Epidermal melanocyte (primary cell): ENCODE measurements at regions not wholly inside any gene's neighbourhood (a gene's known extent, or its start where the extent isn't known, plus 50 kb on each side); places are given as distances from the start of the nearest gene placed in this dataset.

ENCODE experiments used
- DNase-seq: peaks from one replicate; pipeline ENCODE4 v3.0.0; 2011; ENCODE audit warnings: low spot score; ENCODE audit not compliant: insufficient read length

- DNase-seq: no peak
These were observed 81.0 kb downstream of the QPCT start for GRCh38 chr2:37425408-37425807.

GRCh38 chr2:37427241-37427640, 82.8 kb downstream of the QPCT start:
- no peak for DNase-seq

GRCh38 chr2:37436323-37436722, 91.9 kb downstream of the QPCT start:
- DNase-seq: no peak

DNA sequence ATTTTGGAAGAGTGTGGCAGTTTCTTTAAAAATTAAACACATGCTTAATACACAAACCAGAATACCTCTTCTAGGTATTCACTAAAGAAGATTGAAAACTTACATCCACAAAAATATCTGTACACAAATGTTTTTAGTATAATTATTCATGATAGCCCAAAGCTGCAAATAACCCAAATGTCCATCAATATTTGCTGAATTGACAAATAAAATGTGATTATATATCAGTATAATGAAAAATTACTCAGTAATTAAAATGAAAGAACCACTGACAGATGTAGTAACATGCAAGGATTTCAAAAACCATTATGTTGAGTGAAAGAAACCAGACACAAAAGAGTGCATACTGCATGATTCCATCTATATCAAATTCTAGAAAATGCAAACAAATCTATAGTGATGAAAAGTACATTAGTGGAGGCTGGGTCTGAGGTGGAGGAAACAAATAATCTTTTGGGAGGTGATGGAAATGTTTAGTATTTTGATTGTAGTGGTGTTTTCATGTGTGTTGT, 94.8 kb downstream of the QPCT start:
- DNase-seq: no peak

DNA sequence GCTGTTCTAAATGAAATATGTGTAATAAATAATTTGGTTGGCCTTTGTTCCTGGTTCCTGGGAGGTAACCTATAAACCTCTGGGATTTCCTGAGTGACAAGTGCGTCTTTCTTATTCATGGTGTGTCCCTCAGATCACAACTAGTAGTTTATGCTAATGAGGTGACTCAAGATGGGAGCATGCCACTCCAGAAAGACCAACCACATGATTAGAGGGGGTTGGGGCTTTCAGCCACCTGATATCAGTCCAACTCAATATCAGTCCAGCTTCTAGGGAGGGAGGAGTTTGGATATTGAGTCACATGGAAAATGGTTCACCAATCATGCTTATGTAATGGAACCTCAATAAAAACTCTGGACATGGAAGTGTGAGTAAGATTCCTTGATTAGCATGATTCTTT, 96.6 kb downstream of the QPCT start:
- DNase-seq: no peak

GRCh38 chr2:37443082-37443481, 98.7 kb downstream of the QPCT start:
- no peak for DNase-seq

DNA sequence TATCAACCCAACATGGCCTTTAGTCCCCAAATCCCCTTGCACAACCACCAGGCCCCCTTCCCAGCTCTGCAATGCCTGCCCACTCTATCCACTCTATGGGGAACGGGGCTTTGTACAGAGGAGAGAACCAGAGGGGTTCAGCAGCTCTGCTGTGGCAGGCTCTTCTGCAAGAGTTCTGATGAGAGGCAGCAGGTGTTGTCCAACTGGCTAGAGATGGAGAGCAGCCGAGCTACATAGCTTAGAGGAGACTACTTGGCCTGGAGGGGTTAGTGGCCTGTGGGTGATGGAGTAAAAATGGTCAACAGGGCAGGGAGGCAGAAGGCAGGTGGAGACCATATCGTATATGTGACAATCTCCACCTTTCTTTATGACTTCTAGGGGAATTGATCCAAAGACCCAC, 103.0 kb downstream of the QPCT start:
- DNase-seq: no peak

DNA sequence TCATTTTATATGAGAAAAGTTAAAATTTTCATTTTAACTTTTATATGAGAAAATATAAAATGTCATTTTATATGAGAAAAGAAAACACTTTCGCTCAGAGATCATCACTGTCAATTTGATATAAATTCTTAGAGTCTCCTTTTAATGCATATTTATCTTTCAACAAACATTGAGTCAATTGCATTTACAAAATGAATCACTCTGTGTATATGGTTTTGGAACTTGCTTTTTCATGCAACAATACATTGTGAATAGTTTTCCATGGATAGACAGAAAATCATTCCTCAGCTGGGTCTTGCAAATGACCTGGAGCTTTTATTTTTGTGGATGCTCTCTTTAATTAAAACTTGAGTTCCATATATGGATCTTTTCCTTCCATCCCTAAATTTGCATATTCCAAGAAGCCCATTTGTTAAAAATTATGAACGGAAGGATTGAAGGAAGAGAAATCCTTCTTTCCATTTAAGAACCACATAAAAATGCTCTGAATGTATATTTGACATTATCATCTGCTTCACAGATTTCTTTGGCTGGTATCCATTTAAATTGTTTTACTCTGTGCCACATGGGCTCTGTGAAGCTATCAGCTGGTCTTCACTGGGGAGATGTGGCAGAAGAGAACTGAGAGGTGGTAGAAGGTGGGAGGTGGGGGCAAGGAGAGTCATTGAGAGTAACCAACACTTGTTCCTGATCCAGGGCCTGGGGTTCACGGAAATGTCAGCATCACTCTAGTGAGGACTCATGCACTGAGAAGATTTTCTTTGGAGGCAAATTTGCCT, 104.1 kb downstream of the QPCT start:
- DNase-seq: no peak

DNA sequence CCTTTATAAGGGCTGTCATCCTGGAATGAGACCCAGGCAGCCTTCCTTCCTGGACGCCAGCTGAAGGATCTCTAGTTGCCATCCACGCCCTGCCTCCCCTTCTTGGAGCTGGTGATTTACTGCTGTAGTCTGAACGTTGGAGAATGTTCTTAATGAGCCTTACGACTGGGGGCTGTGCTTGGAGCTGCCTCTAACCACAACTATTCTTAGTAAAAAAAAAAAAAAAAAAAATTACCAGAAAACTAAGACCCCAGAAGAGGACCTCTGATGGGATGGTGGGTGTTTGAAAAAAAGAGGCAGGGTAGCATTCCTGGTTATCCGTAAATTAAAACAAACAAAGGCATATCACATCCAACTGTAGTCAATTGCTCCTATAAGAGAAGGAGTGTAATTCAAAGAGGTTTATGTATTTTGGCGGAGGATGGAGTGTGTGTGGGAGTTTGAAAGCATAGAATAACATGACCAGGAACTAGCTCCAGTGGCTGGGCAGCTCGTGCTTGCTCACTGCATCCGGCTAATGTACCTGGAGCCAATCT, 105.4 kb downstream of the QPCT start:
- DNase-seq: no peak

- DNase-seq: no peak
These were observed 108.6 kb downstream of the QPCT start for GRCh38 chr2:37453027-37453426.

DNA sequence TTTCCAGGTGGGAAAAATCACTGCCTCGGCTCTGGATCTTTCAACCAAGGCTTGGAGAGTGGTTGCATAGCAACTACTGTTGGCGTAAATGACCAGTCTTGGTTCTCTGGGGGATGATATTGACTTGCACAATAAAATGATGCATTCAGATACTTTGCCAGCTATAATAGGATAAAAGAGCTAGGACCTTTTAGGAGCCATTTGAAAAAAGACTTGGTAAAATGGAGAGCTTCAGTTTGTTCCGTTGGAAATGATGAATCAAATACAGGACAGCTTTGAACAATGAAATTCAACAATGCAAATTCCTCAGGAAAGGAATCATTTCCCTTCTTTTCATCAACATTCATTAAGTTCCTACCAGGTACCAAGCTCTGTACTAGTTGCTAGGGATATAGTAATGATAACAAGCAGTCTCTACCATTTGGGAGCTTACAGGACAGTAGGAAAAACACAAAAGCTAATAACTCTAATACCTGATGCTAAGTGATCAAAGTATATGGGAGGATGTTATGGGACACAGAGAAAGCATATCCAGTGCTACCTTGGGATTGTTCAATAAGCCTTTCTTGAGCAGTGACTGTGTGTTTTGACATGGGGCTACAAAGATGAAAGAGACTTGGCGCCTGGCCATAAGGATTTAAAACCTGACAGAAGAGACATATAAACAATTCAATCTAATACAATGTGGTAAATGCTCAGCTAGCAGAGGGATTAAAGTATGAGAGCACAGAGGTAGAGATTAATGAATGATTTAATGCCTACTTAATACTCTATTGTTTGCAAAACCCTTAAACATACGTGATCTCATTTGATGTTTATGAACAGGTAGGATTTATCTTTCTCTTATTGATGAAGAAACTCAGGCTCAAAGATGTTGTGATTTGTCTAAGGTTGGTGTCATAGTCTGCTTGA, 110.7 kb downstream of the QPCT start:
- no peak for DNase-seq

DNA sequence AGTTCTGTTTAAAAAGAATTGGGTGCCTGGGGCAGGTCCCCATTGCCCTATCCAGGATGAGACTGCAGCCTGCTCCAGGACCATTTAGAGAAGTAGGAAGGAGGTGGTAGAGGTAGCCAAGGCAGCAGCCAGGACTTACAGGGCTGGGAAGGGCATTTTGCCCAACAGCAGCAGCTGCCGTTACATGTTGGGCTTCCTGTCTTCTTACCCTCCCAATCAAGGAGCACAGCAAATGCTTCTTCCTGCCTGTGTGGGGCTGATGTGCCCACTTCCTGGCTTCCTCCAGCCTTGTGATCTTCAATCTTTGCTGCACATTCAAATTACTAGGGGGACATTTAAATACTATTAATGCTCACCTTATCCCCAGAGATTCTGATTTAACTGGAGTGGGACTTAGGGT, 112.0 kb downstream of the QPCT start:
- DNase-seq: no peak

DNA sequence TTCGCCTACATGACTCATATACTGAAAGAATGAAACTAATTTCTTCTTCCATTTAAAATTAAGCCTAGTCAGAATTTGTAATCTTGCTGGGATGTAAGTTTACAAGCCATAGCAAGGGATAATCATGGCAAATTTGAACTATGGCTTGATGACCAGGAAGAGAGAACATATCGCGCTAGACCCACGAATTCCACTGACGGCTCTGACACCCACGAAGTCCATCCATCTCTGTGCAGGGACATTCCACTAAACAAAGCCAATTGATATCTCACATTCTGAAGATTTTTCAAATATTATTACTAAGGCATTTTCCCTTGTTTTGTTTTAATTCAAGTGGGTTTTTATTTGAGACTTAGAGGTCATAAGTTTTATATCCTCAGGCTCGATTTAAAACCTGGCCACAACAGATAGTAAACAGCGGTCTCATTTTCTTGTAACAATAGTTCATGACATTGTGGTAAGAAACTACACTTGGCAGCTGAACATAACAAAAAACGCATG, 113.0 kb downstream of the QPCT start:
- DNase-seq: no peak

GRCh38 chr2:37458133-37458532, 113.7 kb downstream of the QPCT start:
- DNase-seq: no peak

DNA sequence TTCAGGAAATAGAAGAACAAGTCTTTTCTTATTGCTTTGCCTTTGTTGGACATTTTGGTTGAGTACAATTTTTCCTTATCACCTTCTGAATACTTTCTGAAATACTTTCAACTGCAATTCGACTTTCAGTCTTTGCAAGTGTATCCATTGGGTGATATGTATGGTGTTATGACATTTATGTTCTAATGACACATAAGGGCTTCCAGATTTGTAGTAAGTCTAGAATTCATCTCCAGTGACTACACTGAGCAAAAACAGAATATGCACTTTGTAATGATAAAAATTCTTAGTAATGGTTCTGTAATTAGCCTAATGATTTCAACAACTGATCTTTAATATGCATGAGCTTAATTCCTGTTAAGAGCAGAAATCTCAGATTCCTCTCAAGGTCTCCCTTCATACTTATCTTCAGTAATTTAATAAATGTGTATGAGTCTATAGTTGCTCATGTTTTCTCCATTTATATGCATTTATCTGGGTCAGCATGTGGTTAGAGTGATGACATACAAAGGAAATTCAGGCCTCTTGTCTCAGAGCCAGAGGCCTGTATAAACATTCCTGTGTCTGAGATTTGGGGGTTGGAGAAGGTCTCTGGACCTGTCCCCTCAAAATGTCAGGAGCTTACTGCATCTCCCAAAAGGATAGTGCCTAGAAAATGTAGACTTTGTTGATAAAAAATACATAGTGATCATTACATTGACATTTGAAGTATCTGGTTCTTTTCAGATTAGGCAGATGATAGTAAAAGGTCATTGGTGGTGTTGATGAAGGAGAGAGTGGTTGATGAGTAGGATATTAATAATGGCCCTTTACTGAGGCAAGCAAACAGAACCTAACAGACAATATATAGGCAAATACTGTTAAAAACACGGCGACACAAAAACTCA, 114.9 kb downstream of the QPCT start:
- no peak for DNase-seq

GRCh38 chr2:37460896-37461229, 116.4 kb downstream of the QPCT start:
- DNase-seq: no peak

DNA sequence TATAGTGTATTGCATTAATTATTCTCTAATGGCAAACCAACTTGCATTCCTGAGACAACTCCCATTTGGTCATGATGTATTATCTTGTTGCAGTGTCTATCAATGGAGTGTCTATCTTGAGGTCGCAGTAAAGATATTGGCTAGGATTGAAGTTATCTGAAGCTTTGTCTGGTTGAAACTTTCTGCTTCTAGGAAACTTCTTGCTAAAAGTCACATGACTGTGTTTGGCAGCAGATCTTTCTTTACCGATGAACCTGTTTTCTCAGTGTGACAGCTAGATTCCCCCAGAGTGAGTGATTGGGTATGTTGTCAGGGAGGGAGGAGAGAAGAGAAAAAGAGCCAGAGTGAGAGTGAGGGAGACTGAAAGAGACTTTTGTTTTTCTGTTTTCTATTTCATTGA, 119.6 kb downstream of the QPCT start:
- DNase-seq: no peak

GRCh38 chr2:37466533-37467222, 122.2 kb downstream of the QPCT start:
- DNase-seq: no peak

DNA sequence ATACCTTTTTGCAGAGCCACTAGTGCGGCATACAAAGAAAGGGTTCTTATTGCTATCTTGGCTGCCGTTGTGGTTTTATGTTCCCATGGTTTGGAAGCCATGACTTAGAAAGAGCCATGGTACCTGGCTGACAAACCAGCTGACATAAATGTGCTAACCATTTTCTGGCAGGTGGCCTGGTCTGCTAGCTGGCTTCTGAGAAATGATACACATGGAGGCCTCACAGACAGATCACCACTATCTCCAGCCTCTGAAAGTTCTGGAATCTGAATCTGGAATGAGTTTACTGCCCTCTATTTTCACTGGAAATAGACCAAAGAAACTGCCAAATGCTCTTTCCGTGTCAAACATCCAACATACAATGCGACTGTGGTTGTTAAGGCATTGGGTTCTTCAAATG, 123.7 kb downstream of the QPCT start:
- no peak for DNase-seq

DNA sequence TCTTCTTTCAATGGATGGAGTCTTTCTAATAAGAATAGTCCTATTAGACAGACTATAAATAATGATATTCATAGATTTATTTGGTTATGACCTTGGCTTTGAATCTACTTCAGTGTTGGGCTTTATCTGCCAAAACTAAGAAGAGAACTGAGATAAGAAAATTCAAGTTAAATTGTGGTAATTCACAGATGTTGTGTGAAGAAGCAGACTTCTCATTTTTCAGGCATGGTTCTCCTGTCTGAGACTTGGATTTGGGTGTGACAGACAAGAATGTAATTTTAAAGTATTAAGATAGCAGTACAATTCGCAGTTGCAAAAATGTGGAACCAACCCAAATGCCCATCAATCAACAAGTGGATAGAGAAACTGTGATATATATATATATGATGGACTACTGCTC, 124.7 kb downstream of the QPCT start:
- DNase-seq: no peak

- DNase-seq: no peak
These were observed 126.7 kb downstream of the QPCT start for GRCh38 chr2:37471104-37471503.
